Neuronal stem cell (in vitro differentiated cells): ENCODE measurements at regions not wholly inside any gene's neighbourhood (a gene's known extent, or its start where the extent isn't known, plus 50 kb on each side); places are given as distances from the start of the nearest gene placed in this dataset.
"Not testable (repeated sequence)": the region's sequence is repeated elsewhere in the genome, so short reads cannot be mapped to it uniquely, and the experiment has no call there.

ENCODE experiments used
- DNase-seq: peaks from one replicate; pipeline ENCODE4 v3.0.0-alpha.2; 2013; ENCODE audit warnings: low spot score
- H2AFZ ChIP-seq: one replicate; pipeline ENCODE4 v1.6.1; 2013; ENCODE audit warnings: mild to moderate bottlenecking, low read length, inconsistent platforms
- H2AK5ac ChIP-seq: 2 replicates; pipeline ENCODE4 v1.6.1; 2013; ENCODE audit warnings: low read depth, mild to moderate bottlenecking, inconsistent platforms, low read length, moderate library complexity, mixed read lengths
- H2BK120ac ChIP-seq: 2 replicates; pipeline ENCODE4 v1.6.1; 2013; ENCODE audit warnings: low read depth, mild to moderate bottlenecking, inconsistent platforms, low read length, moderate library complexity, mixed read lengths
- H2BK12ac ChIP-seq: one replicate; pipeline ENCODE4 v1.6.1; 2013; ENCODE audit warnings: low read length, inconsistent platforms
- H2BK15ac ChIP-seq: 2 replicates; pipeline ENCODE4 v1.6.1; 2013; ENCODE audit warnings: mild to moderate bottlenecking, low read length, inconsistent platforms, mixed read lengths
- H2BK5ac ChIP-seq: one replicate; pipeline ENCODE4 v1.6.1; 2013; ENCODE audit warnings: inconsistent platforms, mild to moderate bottlenecking, low read length, moderate library complexity
- H3K14ac ChIP-seq: one replicate; pipeline ENCODE4 v1.6.1; 2013; ENCODE audit warnings: low read length, inconsistent platforms
- H3K18ac ChIP-seq: 2 replicates; pipeline ENCODE4 v1.6.1; 2013; ENCODE audit warnings: low read length, inconsistent platforms
- H3K23ac ChIP-seq: 2 replicates; pipeline ENCODE4 v1.6.1; 2013; ENCODE audit warnings: low read depth, mild to moderate bottlenecking, mixed read lengths, low read length, inconsistent platforms; ENCODE audit not compliant: poor library complexity
- H3K27ac ChIP-seq: replicated peaks from 3 replicates; pipeline ENCODE4 v1.5.1; 2013; ENCODE audit warnings: low read length, inconsistent platforms
- H3K27me3 ChIP-seq, 3 experiments: 2 replicates each; pipeline ENCODE4 v1.6.1; 2013; ENCODE audit warnings: low read length in 3 of 3, mild to moderate bottlenecking in 2 of 3, inconsistent platforms in 1 of 3, low read depth in 1 of 3, mixed read lengths in 1 of 3, moderate library complexity in 1 of 3; ENCODE audit not compliant: control insufficient read depth in 3 of 3, insufficient read depth in 3 of 3
- H3K36me3 ChIP-seq, 2 donors: replicated peaks in 1 of 2; 2 replicates each; pipeline ENCODE4 v1.6.1; 2013; ENCODE audit warnings: low read length in 2 of 2; ENCODE audit not compliant: control insufficient read depth in 2 of 2, insufficient read depth in 2 of 2
- H3K4ac ChIP-seq: 2 replicates; pipeline ENCODE4 v1.6.1; 2013; ENCODE audit warnings: inconsistent platforms, mild to moderate bottlenecking, low read length, moderate library complexity
- H3K4me1 ChIP-seq, 2 donors: 1 replicate in 1 of 2; 2 replicates in 1 of 2; pipeline ENCODE4 v1.6.1; 2013; ENCODE audit warnings: low read length in 2 of 2, low read depth in 1 of 2; ENCODE audit not compliant: control insufficient read depth in 2 of 2, insufficient read depth in 1 of 2
- H3K4me2 ChIP-seq: one replicate; pipeline ENCODE4 v1.6.1; 2013; ENCODE audit warnings: mild to moderate bottlenecking, low read length, inconsistent platforms; ENCODE audit not compliant: insufficient read depth, poor library complexity, severe bottlenecking
- H3K4me3 ChIP-seq, 2 donors: 2 replicates each; pipeline ENCODE4 v1.5.1; 2013; ENCODE audit warnings: low read length in 2 of 2, mild to moderate bottlenecking in 2 of 2, inconsistent platforms in 1 of 2, moderate library complexity in 1 of 2
- H3K79me1 ChIP-seq: one replicate; pipeline ENCODE4 v1.6.1; 2013; ENCODE audit warnings: low read depth, mild to moderate bottlenecking, inconsistent platforms, low read length, moderate library complexity
- H3K9ac ChIP-seq: one replicate; pipeline ENCODE4 v1.6.1; 2013; ENCODE audit warnings: mild to moderate bottlenecking, low read depth, low read length, inconsistent platforms; ENCODE audit not compliant: poor library complexity
- H3K9me3 ChIP-seq, 2 donors: replicated peaks in 1 of 2; 2 replicates each; pipeline versions ENCODE3 to v1.6.1; 2013; ENCODE audit warnings: low read length in 2 of 2, mild to moderate bottlenecking in 2 of 2, inconsistent platforms in 1 of 2, low read depth in 1 of 2, mixed read lengths in 1 of 2, moderate library complexity in 1 of 2; ENCODE audit not compliant: control insufficient read depth in 2 of 2, insufficient read depth in 1 of 2
- H4K8ac ChIP-seq: one replicate; pipeline ENCODE4 v1.6.1; 2013; ENCODE audit warnings: low read depth, mild to moderate bottlenecking, inconsistent platforms, low read length, moderate library complexity
- H4K91ac ChIP-seq: one replicate; pipeline ENCODE4 v1.6.1; 2013; ENCODE audit warnings: low read length, low read depth, mild to moderate bottlenecking, inconsistent platforms; ENCODE audit not compliant: poor library complexity
- WGBS, 2 donors: extraction: QIAGEN DNeasy Blood & Tissue Kit; methylation state at CpG; one replicate each; pipeline ENCODE4 v1.1.7; 2013; ENCODE audit warnings: missing lambda C conversion rate in 2 of 2, mixed read lengths in 1 of 2; ENCODE audit not compliant: insufficient read length in 2 of 2, insufficient replicate concordance in 1 of 2; ENCODE audit errors: extremely low coverage in 2 of 2; 5-methylcytosine and 5-hydroxymethylcytosine counted together

DNA sequence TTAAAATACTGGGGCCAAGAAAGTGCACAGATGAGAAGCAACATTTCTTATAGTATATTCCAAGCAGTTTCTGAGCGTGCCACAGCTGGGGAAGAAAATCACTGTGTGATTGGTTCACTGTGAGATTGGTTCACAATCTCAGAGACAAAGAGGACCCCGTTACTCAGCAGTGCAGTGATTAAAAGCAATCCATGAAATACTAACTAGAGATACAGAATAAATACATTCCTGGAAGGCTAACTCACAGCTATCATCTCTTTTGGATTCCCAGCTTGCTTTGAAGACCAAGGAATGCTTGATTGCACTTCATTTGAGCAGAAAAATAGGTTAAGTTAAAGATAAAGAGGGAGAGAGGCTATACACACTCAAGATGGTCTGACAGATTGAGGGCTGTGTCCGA lies 132.1 kb upstream of the RAPGEF2 start:
- H3K27ac ChIP-seq = peak overlapping the region; percentile 16
- H3K4ac ChIP-seq = no peak overlapping the region
- no peak overlapping the region for H3K14ac ChIP-seq
- H3K4me1 ChIP-seq = peaks cover 2 to 7% of the 10 kb centered on the region in 2 donors
- H4K8ac ChIP-seq = no peak overlapping the region
- H3K9ac ChIP-seq = no peak overlapping the region
- H3K18ac ChIP-seq = no peak overlapping the region
- H3K36me3 ChIP-seq = no peaks in the 10 kb centered on the region
- no peak overlapping the region for H2BK5ac ChIP-seq
- WGBS, 2 donors = no CpG with 5 or more reads among the region's 3 CpGs
- H2BK12ac ChIP-seq = no peak overlapping the region
- H2BK120ac ChIP-seq = no peak overlapping the region
- H3K4me3 ChIP-seq = no peak overlapping the region
- no peak overlapping the region for H3K4me2 ChIP-seq
- no peak overlapping the region for H4K91ac ChIP-seq
- H2AK5ac ChIP-seq = no peak overlapping the region
- no peak overlapping the region for H2BK15ac ChIP-seq
- peak overlapping the region; percentile 61 for H2AFZ ChIP-seq
- H3K79me1 ChIP-seq = no peaks in the 10 kb centered on the region
- no peaks in the 10 kb centered on the region for H3K9me3 ChIP-seq
- no peak for DNase-seq
- H3K27me3 ChIP-seq = no peaks in the 10 kb centered on the region
- no peak overlapping the region for H3K23ac ChIP-seq

- not testable (repeated sequence) for H3K14ac ChIP-seq, DNase-seq, H3K79me1 ChIP-seq, H3K23ac ChIP-seq, H2AK5ac ChIP-seq, H3K27me3 ChIP-seq, H3K9me3 ChIP-seq, H3K4me3 ChIP-seq, H2BK15ac ChIP-seq, H4K91ac ChIP-seq, H2BK120ac ChIP-seq, H3K4me1 ChIP-seq, H3K4ac ChIP-seq, H2BK12ac ChIP-seq, H2BK5ac ChIP-seq, H3K4me2 ChIP-seq, H3K18ac ChIP-seq, H4K8ac ChIP-seq, H3K36me3 ChIP-seq, H3K27ac ChIP-seq, H3K9ac ChIP-seq, H2AFZ ChIP-seq
- no CpG with 5 or more reads among the region's 2 CpGs for WGBS, 2 donors
Measured at GRCh38 chr4:158974438-158974837, 128.4 kb upstream of the RAPGEF2 start.

DNA sequence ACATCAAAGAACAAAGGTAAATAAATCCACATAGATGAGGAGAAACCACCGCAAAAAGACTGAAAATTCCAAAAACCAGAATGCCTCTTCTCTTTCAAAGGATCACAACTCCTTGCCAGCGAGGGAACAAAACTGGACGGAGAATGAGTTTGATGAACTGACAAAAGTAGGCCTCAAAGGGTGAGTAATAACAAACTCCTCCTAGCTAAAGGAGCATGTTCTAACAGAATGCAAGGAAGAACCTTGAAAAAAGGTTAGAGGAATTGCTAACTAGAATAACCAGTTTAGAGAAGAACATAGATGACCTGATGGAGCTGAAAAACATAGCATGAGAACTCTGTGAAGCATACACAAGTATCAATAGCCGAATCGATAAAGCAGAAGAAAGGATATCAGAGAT lies 122.2 kb upstream of the RAPGEF2 start:
- not testable (repeated sequence) for H3K27me3 ChIP-seq, H3K4me3 ChIP-seq, H3K14ac ChIP-seq, H3K4me2 ChIP-seq, H2BK15ac ChIP-seq, H2BK5ac ChIP-seq, H3K4ac ChIP-seq, H4K8ac ChIP-seq, H3K9ac ChIP-seq, H3K36me3 ChIP-seq, H3K4me1 ChIP-seq, H3K79me1 ChIP-seq, H4K91ac ChIP-seq, H2AFZ ChIP-seq, H3K18ac ChIP-seq, DNase-seq, H3K23ac ChIP-seq, H3K27ac ChIP-seq, H2BK120ac ChIP-seq, H2AK5ac ChIP-seq, H3K9me3 ChIP-seq, H2BK12ac ChIP-seq
- WGBS, 2 donors = no CpG with 5 or more reads among the region's 5 CpGs

DNA sequence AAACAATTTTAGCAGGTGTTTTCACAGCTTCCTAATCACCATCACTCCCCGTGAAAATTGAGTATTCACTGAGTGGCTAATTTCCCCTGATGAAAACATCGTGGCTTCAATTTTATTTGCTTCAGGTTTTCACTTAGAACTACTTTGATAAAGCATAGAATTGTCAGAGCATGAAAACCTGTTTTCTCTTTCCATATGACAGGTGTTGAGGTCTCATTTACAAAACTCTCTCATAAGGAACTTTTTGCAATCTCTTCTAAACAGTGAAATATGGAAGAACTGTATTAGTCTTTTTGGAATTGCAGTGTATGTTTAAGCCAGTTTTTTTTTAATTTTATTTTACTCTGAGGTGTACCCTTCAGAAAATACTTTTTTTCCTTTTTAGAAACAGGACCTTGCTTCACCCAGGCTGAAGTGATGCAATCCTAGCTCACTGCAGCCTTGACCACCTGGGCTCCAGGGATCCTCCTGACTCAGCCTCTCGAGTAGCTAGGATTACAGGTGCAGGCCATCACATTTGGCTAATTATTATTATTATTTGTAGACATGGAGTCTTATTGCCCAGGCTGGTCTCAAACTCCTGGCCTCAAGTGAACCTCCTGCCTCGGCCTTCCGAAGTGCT lies 111.2 kb upstream of the RAPGEF2 start:
- no peak overlapping the region for H3K23ac ChIP-seq
- H2BK5ac ChIP-seq = no peak overlapping the region
- H2BK12ac ChIP-seq = no peak overlapping the region
- no peak overlapping the region for H2AFZ ChIP-seq
- H3K9me3 ChIP-seq = peaks cover 0 to 4% of the 10 kb centered on the region in 2 donors
- H2BK15ac ChIP-seq = no peak overlapping the region
- H3K14ac ChIP-seq = no peak overlapping the region
- H3K4me2 ChIP-seq = no peak overlapping the region
- no peak overlapping the region for H3K18ac ChIP-seq
- H3K4me3 ChIP-seq = no peak overlapping the region
- no peak overlapping the region for H3K4ac ChIP-seq
- H3K4me1 ChIP-seq = peaks cover 0 to 2% of the 10 kb centered on the region in 2 donors
- no peak overlapping the region for H4K8ac ChIP-seq
- no peaks in the 10 kb centered on the region for H3K79me1 ChIP-seq
- H3K27me3 ChIP-seq = no peaks in the 10 kb centered on the region
- DNase-seq = no peak
- H2BK120ac ChIP-seq = no peak overlapping the region
- H3K27ac ChIP-seq = no peak overlapping the region
- no peak overlapping the region for H3K9ac ChIP-seq
- WGBS, 2 donors = no CpG with 5 or more reads among the region's 5 CpGs
- no peaks in the 10 kb centered on the region for H3K36me3 ChIP-seq
- no peak overlapping the region for H4K91ac ChIP-seq
- H2AK5ac ChIP-seq = no peak overlapping the region
